ENCODE measurements at regions not wholly inside any gene's neighbourhood (a gene's known extent, or its start where the extent isn't known, plus 50 kb on each side); places are given as distances from the start of the nearest gene placed in this dataset.

- intact Hi-C loops (cut with micrococcal nuclease; ENCODE audit: unreplicated experiment), result no loop called here
- no peaks in the 10 kb centered on the region for H3K36me3 ChIP-seq (ENCODE audit: insufficient read depth, low read length, poor library complexity, severe bottlenecking)
- no TSS peak for BruUV-seq (replicated peaks)
- ChIA-PET POLR2A (ENCODE audit: low non-redundant PET) (no interaction called here), CTCF (no interaction called here)
- H3K4me3 ChIP-seq (ENCODE audit: low read depth, low read length, poor library complexity, severe bottlenecking), result no peak overlapping the region
- no peak overlapping the region for H3K27ac ChIP-seq (ENCODE audit: low read depth, low read length, poor library complexity, severe bottlenecking)
- peak; percentile 41 for DNase-seq (ENCODE audit: low spot score)
- no peaks in the 10 kb centered on the region for H3K9me3 ChIP-seq (ENCODE audit: low read depth, low read length, poor library complexity, severe bottlenecking)
- no peak for TF ChIP-seq CTCF (conservative IDR thresholded peaks at IDR 0.05; ENCODE audit: low read depth, low read length)
- no peak for TF ChIP-seq EZH2 (IDR thresholded peaks at IDR 0.05; ENCODE audit: borderline replicate concordance, low read depth, low read length, poor library complexity, severe bottlenecking)
- no peaks in the 10 kb centered on the region for H3K4me1 ChIP-seq (ENCODE audit: insufficient read depth, low read length, poor library complexity, severe bottlenecking)
- no peaks in the 10 kb centered on the region for H3K27me3 ChIP-seq (replicated peaks; ENCODE audit: insufficient read depth, low read depth, low read length, poor library complexity)
Observed at GRCh38 chr3:61463191-61463590, 98.2 kb upstream of the PTPRG start.

GRCh38 chr3:61464518-61465140, 96.7 kb upstream of the PTPRG start:
- no peak overlapping the region for H3K27ac ChIP-seq (ENCODE audit: low read depth, low read length, poor library complexity, severe bottlenecking)
- intact Hi-C loops (cut with micrococcal nuclease; ENCODE audit: unreplicated experiment), result no loop called here
- no peak for DNase-seq (ENCODE audit: low spot score)
- POLR2A ChIA-PET (ENCODE audit: low non-redundant PET), result no interaction called here
- H3K36me3 ChIP-seq (ENCODE audit: insufficient read depth, low read length, poor library complexity, severe bottlenecking), result no peaks in the 10 kb centered on the region
- H3K27me3 ChIP-seq (replicated peaks; ENCODE audit: insufficient read depth, low read depth, low read length, poor library complexity), result no peaks in the 10 kb centered on the region
- no peaks in the 10 kb centered on the region for H3K4me1 ChIP-seq (ENCODE audit: insufficient read depth, low read length, poor library complexity, severe bottlenecking)
- CTCF ChIA-PET, result no interaction called here
- no peaks in the 10 kb centered on the region for H3K9me3 ChIP-seq (ENCODE audit: low read depth, low read length, poor library complexity, severe bottlenecking)
- no TSS peak for BruUV-seq (replicated peaks)
- TF ChIP-seq CTCF (conservative IDR thresholded peaks at IDR 0.05; ENCODE audit: low read depth, low read length) (no peak), EZH2 (IDR thresholded peaks at IDR 0.05; ENCODE audit: borderline replicate concordance, low read depth, low read length, poor library complexity, severe bottlenecking) (no peak)
- no peak overlapping the region for H3K4me3 ChIP-seq (ENCODE audit: low read depth, low read length, poor library complexity, severe bottlenecking)

GRCh38 chr3:61466357-61466756, 95.0 kb upstream of the PTPRG start:
- Histone ChIP-seq H3K27me3 (replicated peaks; ENCODE audit: insufficient read depth, low read depth, low read length, poor library complexity) (no peaks in the 10 kb centered on the region), H3K9me3 (ENCODE audit: low read depth, low read length, poor library complexity, severe bottlenecking) (no peaks in the 10 kb centered on the region), H3K4me3 (ENCODE audit: low read depth, low read length, poor library complexity, severe bottlenecking) (no peak overlapping the region), H3K36me3 (ENCODE audit: insufficient read depth, low read length, poor library complexity, severe bottlenecking) (no peaks in the 10 kb centered on the region), H3K4me1 (ENCODE audit: insufficient read depth, low read length, poor library complexity, severe bottlenecking) (no peaks in the 10 kb centered on the region), H3K27ac (ENCODE audit: low read depth, low read length, poor library complexity, severe bottlenecking) (no peak overlapping the region)
- TF ChIP-seq CTCF (conservative IDR thresholded peaks at IDR 0.05; ENCODE audit: low read depth, low read length) (no peak), EZH2 (IDR thresholded peaks at IDR 0.05; ENCODE audit: borderline replicate concordance, low read depth, low read length, poor library complexity, severe bottlenecking) (no peak)
- no TSS peak for BruUV-seq (replicated peaks)
- CTCF ChIA-PET, result no interaction called here
- intact Hi-C loops (cut with micrococcal nuclease; ENCODE audit: unreplicated experiment), result no loop called here
- no peak for DNase-seq (ENCODE audit: low spot score)
- POLR2A ChIA-PET (ENCODE audit: low non-redundant PET), result no interaction called here

All from A673 (cell line).